GM12875 (cell line): ENCODE measurements at regions not wholly inside any gene's neighbourhood (a gene's known extent, or its start where the extent isn't known, plus 50 kb on each side); places are given as distances from the start of the nearest gene placed in this dataset.

Experiments used
- H3K4me3 ChIP-seq: one replicate; pipeline ENCODE4 v1.5.1; 2011; ENCODE audit warnings: low read depth, low read length, control low read depth
- CTCF ChIP-seq: IDR thresholded peaks from 2 replicates; pipeline ENCODE4 v1.5.1; 2011; ENCODE audit warnings: low read depth, mild to moderate bottlenecking, control low read depth, inconsistent platforms, low read length, moderate library complexity, borderline replicate concordance; ENCODE audit not compliant: insufficient read depth

- TF ChIP-seq CTCF: no peak
- H3K4me3 ChIP-seq: no peak overlapping the region
Observed at GRCh38 chr6:11330413-11330760, 97.9 kb upstream of the NEDD9 start.

GRCh38 chr6:11329726-11330412 lies 97.4 kb upstream of the NEDD9 start:
- H3K4me3 ChIP-seq: no peak overlapping the region
- TF ChIP-seq CTCF: no peak

- TF ChIP-seq CTCF: no peak
- H3K4me3 ChIP-seq: no peak overlapping the region
Observed at GRCh38 chr6:11328613-11329247, 96.3 kb upstream of the NEDD9 start.

GRCh38 chr6:11327961-11328360 lies 95.5 kb upstream of the NEDD9 start:
- no peak overlapping the region for H3K4me3 ChIP-seq
- TF ChIP-seq CTCF: no peak

GRCh38 chr6:11326116-11326515 lies 93.6 kb upstream of the NEDD9 start:
- TF ChIP-seq CTCF: no peak
- no peak overlapping the region for H3K4me3 ChIP-seq

- TF ChIP-seq CTCF: no peak
- H3K4me3 ChIP-seq: no peak overlapping the region
Observed at GRCh38 chr6:11324453-11325015, 92.1 kb upstream of the NEDD9 start.
